SK-N-SH (cell line): ENCODE measurements at regions not wholly inside any gene's neighbourhood (a gene's known extent, or its start where the extent isn't known, plus 50 kb on each side); places are given as distances from the start of the nearest gene placed in this dataset.

Experiments
- CTCF ChIA-PET: fragments of 300-600, 350-600 bp; formaldehyde crosslinking; extraction: SDS; loops from one replicate; lab custom pipeline; 2021; lab: Yijun Ruan, JAX
- POLR2A ChIA-PET: fragments of 350-600 bp; sonication (Branson Sonifier 250); formaldehyde crosslinking; extraction: SDS; loops from one replicate; lab custom pipeline; 2020; ENCODE audit warnings: antibody characterized with exemption, inconsistent platforms; lab: Yijun Ruan, JAX
- DNase-seq: peaks from one replicate; pipeline ENCODE4 v3.0.0; 2012
- H2AFZ ChIP-seq: fragments of 200-600 bp; sonication (generic); 2 replicates; pipeline ENCODE4 v1.8.1; 2016; ENCODE audit warnings: antibody characterized with exemption, mild to moderate bottlenecking, low read depth
- H3F3A ChIP-seq: fragments of 200-600 bp; sonication (generic); replicated peaks from 2 replicates; pipeline ENCODE3; 2016; ENCODE audit warnings: antibody characterized with exemption, mild to moderate bottlenecking; ENCODE audit not compliant: insufficient read depth
- H3K27ac ChIP-seq, 2 experiments: fragments of 200-500 bp in 1 of 2; fragments of 200-600 bp in 1 of 2; sonication (Bioruptor generic) in 1 of 2; sonication (generic), shearing (Covaris generic) in 1 of 2; 2 replicates each; pipeline versions ENCODE4 v1.5.1 to v1.6.1; 2014 to 2016; ENCODE audit warnings: low read depth in 2 of 2, inconsistent platforms in 1 of 2, low read length in 1 of 2, mild to moderate bottlenecking in 1 of 2, mixed read lengths in 1 of 2
- H3K27me3 ChIP-seq: fragments of 200-600 bp; sonication (generic), shearing (Covaris generic); 2 replicates; pipeline ENCODE4 v1.6.1; 2016; ENCODE audit warnings: mixed run types; ENCODE audit not compliant: insufficient read depth
- H3K36me3 ChIP-seq, 2 experiments: fragments of 200-500 bp in 1 of 2; fragments of 200-600 bp in 1 of 2; sonication (Bioruptor generic) in 1 of 2; sonication (generic) in 1 of 2; replicated peaks in 1 of 2; 2 replicates each; pipeline versions ENCODE3 to v1.5.1; 2014 to 2016; ENCODE audit warnings: low read length in 1 of 2, mild to moderate bottlenecking in 1 of 2; ENCODE audit not compliant: insufficient read depth in 2 of 2, control insufficient read depth in 1 of 2
- H3K4me1 ChIP-seq, 2 experiments: fragments of 200-500 bp in 1 of 2; fragments of 200-600 bp in 1 of 2; sonication (Bioruptor generic) in 1 of 2; sonication (generic), shearing (Covaris generic) in 1 of 2; 2 replicates each; pipeline versions ENCODE4 v1.5.1 to v1.6.1; 2014 to 2016; ENCODE audit warnings: low read depth in 1 of 2, low read length in 1 of 2, mixed run types in 1 of 2; ENCODE audit not compliant: insufficient read depth in 2 of 2, control insufficient read depth in 1 of 2
- H3K4me2 ChIP-seq: fragments of 200-600 bp; sonication (generic), shearing (Covaris generic); 2 replicates; pipeline ENCODE4 v1.6.1; 2017; ENCODE audit warnings: mixed run types
- H3K4me3 ChIP-seq, 2 experiments: fragments of 200-500 bp in 1 of 2; fragments of 200-600 bp in 1 of 2; sonication (Bioruptor generic) in 1 of 2; sonication (generic), shearing (Covaris generic) in 1 of 2; 2 replicates each; pipeline versions ENCODE4 v1.5.1 to v1.8.1; 2014 to 2016; ENCODE audit warnings: low read depth in 2 of 2, inconsistent platforms in 1 of 2, low read length in 1 of 2, mild to moderate bottlenecking in 1 of 2, mixed read lengths in 1 of 2, moderate library complexity in 1 of 2
- H3K79me2 ChIP-seq: fragments of 200-600 bp; sonication (generic); 2 replicates; pipeline ENCODE4 v1.8.1; 2017; ENCODE audit warnings: mild to moderate bottlenecking; ENCODE audit not compliant: insufficient read depth
- H3K9ac ChIP-seq: fragments of 200-600 bp; sonication (generic); 2 replicates; pipeline ENCODE4 v1.6.1; 2017; ENCODE audit warnings: mixed run types
- H3K9me2 ChIP-seq: fragments of 200-600 bp; sonication (generic); 2 replicates; pipeline ENCODE4 v1.6.1; 2017; ENCODE audit warnings: mixed run types
- H3K9me3 ChIP-seq: fragments of 200-600 bp; sonication (generic); 2 replicates; pipeline ENCODE4 v1.6.1; 2017; ENCODE audit warnings: mixed run types, mild to moderate bottlenecking, moderate library complexity
- H4K20me1 ChIP-seq: fragments of 200-600 bp; sonication (generic); 2 replicates; pipeline ENCODE4 v1.6.1; 2017; ENCODE audit warnings: mild to moderate bottlenecking, mixed run types; ENCODE audit not compliant: insufficient read depth
- ELF1 ChIP-seq: IDR thresholded peaks from 2 replicates; pipeline ENCODE4 v1.4.0; 2012
- FOXJ3 ChIP-seq: sonication (generic); formaldehyde crosslinking; IDR thresholded peaks from 2 replicates; pipeline ENCODE4 v1.5.1; 2020; ENCODE audit warnings: mild to moderate bottlenecking, missing genetic modification reagents
- GATA2 ChIP-seq: sonication (generic); formaldehyde crosslinking; IDR thresholded peaks from 2 replicates; pipeline ENCODE4 v1.5.0; 2020; ENCODE audit warnings: mild to moderate bottlenecking, missing genetic modification reagents
- JUND ChIP-seq: IDR thresholded peaks from 2 replicates; pipeline ENCODE4 v1.4.0; 2012
- NRF1 ChIP-seq: IDR thresholded peaks from 2 replicates; pipeline ENCODE4 v1.6.1; 2012; ENCODE audit warnings: low read depth, mild to moderate bottlenecking, low read length
- RFX5 ChIP-seq: IDR thresholded peaks from 2 replicates; pipeline ENCODE4 v1.6.1; 2012; ENCODE audit warnings: mild to moderate bottlenecking, improper control_type of control experiment, low read length
- SMC3 ChIP-seq: IDR thresholded peaks from 2 replicates; pipeline ENCODE4 v1.6.1; 2012; ENCODE audit warnings: low read depth, low read length, improper control_type of control experiment
- TAF1 ChIP-seq: IDR thresholded peaks from 2 replicates; pipeline ENCODE4 v1.6.1; 2012; ENCODE audit warnings: low read depth, mild to moderate bottlenecking, low read length, moderate library complexity, borderline replicate concordance
- TEAD4 ChIP-seq: IDR thresholded peaks from 2 replicates; pipeline ENCODE4 v1.4.0; 2012; ENCODE audit warnings: mild to moderate bottlenecking, borderline replicate concordance; ENCODE audit not compliant: insufficient read depth
- USF2 ChIP-seq: fragments of 150-350 bp; IDR thresholded peaks from 2 replicates; pipeline ENCODE4 v1.6.1; 2017; ENCODE audit warnings: antibody characterized with exemption, low read length, low read depth, borderline replicate concordance
- YY1 ChIP-seq: IDR thresholded peaks from 2 replicates; pipeline ENCODE4 v1.4.0; 2012; ENCODE audit warnings: low read depth, mild to moderate bottlenecking
- ZBTB33 ChIP-seq: IDR thresholded peaks from 2 replicates; pipeline ENCODE4 v1.4.0; 2012; ENCODE audit warnings: low read depth, borderline replicate concordance
- WGBS: methylation state at CpG from one replicate; pipeline ENCODE4 v1.1.6; 2017; ENCODE audit warnings: low lambda C conversion rate; 5-methylcytosine and 5-hydroxymethylcytosine counted together

- TF ChIP-seq RFX5 (no peak), ELF1 (no peak), YY1 (no peak), USF2 (no peak), ZBTB33 (peak; percentile 39; the same call in 1 of the 2 replicates), NRF1 (no peak), TAF1 (peak; percentile 66; the same call in 1 of the 2 replicates)
These were observed 163.7 kb downstream of the NTMT2 start (continued) for GRCh38 chr1:170309389-170310013.

- Histone ChIP-seq H2AFZ (peak overlapping the region; percentile 55; the same call in 1 of the 2 replicates), H3K4me2 (peak overlapping the region; percentile 77), H3K4me3 (no peak overlapping the region), H3K27me3 (no peaks in the 10 kb centered on the region), H4K20me1 (no peaks in the 10 kb centered on the region), H3F3A (peaks cover 23% of the 10 kb centered on the region), H3K9ac (peak overlapping the region; percentile 21; the same call in 1 of the 2 replicates), H3K9me3 (no peaks in the 10 kb centered on the region), H3K27ac (peak overlapping the region; percentile 82 to 96), H3K79me2 (no peaks in the 10 kb centered on the region), H3K4me1 (peaks cover 10 to 22% of the 10 kb centered on the region in 2 experiments; a peak in 3 of 4 replicates), H3K36me3 (no peaks in the 10 kb centered on the region), H3K9me2 (no peaks in the 10 kb centered on the region)
- CTCF ChIA-PET = interaction anchor here (0.8 kb wide), 1 partner anchor 79 kb away, joined by 3 read pairs; no protein-coding TSS in a partner anchor
- 10% methylated on average over 1 of the region's 1 CpG for WGBS
- DNase-seq = no peak
- no peak for TF ChIP-seq SMC3
- TF ChIP-seq GATA2 (CRISPR knock-in tag) = no peak
- no peak for TF ChIP-seq TEAD4
- POLR2A ChIA-PET = no interaction called here
These were observed 164.3 kb downstream of the NTMT2 start for GRCh38 chr1:170310014-170310405.

GRCh38 chr1:170310951-170311350, 165.2 kb downstream of the NTMT2 start:
- ChIA-PET POLR2A (no interaction called here), CTCF (no interaction called here)
- Histone ChIP-seq H3K9me2 (no peaks in the 10 kb centered on the region), H3K27me3 (no peaks in the 10 kb centered on the region), H3K9me3 (no peaks in the 10 kb centered on the region), H3K4me2 (no peak overlapping the region), H3K79me2 (no peaks in the 10 kb centered on the region), H4K20me1 (no peaks in the 10 kb centered on the region), H3K4me1 (peaks cover 10 to 22% of the 10 kb centered on the region in 2 experiments; a peak in 3 of 4 replicates), H3F3A (peaks cover 23% of the 10 kb centered on the region), H2AFZ (peak overlapping the region; percentile 55), H3K36me3 (no peaks in the 10 kb centered on the region), H3K4me3 (no peak overlapping the region), H3K9ac (no peak overlapping the region), H3K27ac (peak overlapping the region; percentile 82 to 96)
- no peak for TF ChIP-seq NRF1
- TF ChIP-seq GATA2 (CRISPR knock-in tag) = no peak
- no peak for TF ChIP-seq RFX5
- TF ChIP-seq FOXJ3 (CRISPR knock-in tag) = no peak
- TF ChIP-seq JUND = no peak
- DNase-seq = no peak
- WGBS = 25% methylated on average over 1 of the region's 1 CpG
